ENCODE measurements at regions not wholly inside any gene's neighbourhood (a gene's known extent, or its start where the extent isn't known, plus 50 kb on each side); places are given as distances from the start of the nearest gene placed in this dataset.

GRCh38 chr9:115966660-115967059, 186.9 kb upstream of the PAPPA start:
- no peak for DNase-seq

DNA sequence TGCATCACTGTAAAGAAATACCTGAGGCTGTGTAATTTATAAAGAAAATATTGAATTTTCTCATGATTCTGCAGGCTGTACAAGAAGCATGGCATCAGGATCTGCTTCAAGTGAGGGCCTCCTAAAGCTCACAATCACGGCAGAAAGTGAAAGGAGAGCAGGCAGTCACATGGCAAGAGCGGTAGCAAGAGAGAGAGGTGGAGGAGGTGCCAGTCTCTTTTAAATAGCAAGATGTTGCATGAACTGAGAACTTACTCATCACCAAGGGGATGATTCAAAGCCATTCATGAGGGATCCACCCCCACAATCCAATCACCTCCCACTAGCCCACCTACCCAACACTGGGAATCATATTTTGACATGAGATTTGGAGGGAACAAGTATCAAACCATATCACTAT, 184.5 kb upstream of the PAPPA start:
- DNase-seq = no peak

GRCh38 chr9:115972362-115972761, 181.2 kb upstream of the PAPPA start:
- DNase-seq = no peak

DNA sequence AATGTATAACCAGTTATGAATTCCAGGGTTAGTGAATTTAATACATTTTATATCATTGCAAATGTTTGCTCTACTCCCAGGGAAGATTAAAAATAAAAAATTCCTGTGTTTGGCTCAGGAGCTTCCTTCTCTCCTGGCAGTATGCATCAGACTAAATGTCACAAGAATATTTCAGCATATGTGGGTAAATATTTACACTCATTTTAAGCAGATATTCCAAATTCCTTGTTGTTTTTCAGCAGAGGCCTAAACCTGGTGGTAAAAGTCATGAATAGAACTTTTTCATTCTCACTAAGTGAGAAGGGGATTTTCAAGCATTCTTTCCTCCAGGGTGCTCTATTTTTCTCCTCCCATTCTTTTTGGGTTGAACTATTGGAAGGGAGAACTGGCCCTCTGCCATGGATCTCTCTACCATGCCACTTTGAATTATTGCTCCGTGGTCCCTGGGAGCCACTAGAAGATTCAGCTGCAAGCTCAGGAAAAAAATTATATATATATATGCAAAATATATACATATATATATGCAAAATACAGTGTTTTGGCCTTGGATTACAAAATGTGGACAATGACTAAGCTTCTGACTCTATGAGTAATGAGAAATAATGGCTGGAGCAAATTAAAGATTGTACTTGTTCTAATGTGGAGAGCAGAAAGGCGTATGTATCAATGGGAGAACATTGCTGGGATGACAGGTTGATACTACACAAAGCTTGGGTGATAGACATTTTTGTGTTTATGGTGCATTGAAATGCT, 180.6 kb upstream of the PAPPA start:
- DNase-seq = no peak

- no peak for DNase-seq
These were observed 176.8 kb upstream of the PAPPA start for GRCh38 chr9:115976781-115977180.

DNA sequence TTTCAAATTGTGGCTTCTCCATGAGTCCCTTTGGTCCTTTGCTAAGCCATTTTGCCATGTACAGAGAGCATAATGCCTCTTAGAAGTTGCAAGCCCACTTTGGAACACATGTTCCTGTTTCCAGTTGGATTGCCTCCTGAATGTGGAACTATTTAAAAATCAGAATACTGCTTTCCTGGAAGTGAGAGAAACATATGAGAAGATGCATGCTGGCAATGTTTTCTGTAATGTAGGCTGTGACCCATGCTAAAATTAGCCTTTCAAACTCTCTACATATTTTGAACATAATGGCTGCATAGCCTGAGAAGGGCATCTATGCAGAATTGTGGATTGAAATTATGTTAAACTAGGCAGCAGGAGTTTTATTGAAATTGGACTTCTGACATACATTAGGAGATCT, 175.5 kb upstream of the PAPPA start:
- no peak for DNase-seq

GRCh38 chr9:115978659-115979096, 174.9 kb upstream of the PAPPA start:
- DNase-seq = no peak

DNA sequence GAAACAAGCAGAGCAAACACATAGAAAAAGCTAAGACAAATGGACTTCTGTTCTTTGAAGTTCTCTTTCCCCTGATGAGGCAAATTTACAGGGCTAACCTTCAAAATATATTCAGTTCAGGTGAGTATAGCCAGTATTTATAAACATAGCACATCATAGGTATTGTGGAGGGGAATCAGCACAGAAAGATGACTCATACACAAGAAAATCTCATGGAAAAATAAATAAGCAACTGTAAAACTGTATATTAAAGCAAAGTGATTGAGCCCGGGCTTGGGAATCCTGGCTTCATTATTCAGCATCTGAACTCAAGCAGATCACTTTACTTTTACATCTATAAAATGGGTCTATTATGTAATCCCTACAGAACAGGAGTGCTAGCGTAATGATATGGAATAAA, 173.5 kb upstream of the PAPPA start:
- DNase-seq = no peak

DNA sequence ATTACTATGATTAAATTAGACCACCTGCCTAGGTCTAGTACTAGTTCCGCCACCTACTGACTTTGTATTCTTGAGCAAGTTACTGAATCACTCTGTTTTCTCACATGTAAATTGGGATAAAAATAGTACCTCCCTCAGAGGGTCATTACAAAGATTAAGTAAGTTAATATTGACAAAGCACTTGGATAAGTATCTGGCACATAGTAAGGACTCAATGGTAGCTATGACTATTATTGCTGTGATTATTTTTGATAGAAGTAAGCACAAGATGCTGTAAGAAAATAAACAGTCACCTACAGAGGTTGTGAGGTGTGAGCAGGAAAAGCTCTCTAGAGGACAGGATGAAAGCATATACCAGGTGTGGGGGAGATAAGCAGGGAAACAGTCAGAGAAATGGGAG, 173.1 kb upstream of the PAPPA start:
- DNase-seq = no peak

DNA sequence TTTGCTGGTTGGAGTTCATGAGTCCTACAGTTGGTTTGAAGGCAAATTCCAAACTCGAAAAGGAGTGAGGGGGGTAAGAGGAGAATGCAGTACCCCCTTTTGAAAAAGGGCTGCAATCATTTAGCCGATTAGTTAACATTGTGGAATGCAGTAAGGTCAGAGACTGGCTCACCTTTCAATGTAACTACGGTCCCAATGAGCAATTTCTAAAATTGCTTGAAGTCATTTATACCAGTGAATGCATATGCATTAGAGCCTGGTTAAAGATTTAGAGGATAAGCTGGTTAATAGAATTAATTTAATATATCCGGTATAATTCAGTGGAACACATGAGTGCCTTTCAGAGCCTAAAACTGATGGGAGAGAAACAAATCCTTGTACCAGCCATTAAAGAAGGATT, 172.6 kb upstream of the PAPPA start:
- no peak for DNase-seq

DNA sequence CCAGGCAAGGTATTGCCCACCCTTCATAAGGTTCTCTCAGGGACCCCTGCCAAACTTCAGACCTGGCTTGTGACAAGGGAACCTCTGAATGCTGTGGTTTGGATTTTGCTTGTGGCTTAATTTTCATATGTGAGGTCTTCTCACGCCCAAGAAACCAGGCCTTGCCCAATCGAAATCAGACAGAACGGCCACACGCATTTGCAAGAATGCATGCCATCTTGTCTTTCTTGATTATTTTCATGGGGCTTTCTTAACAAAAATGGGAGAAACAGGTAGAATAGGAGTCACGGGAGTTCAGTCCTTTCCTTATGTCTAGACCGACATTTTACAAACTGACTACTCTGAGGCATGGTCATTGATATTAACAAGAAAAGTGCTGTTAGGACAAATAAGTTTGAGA, 170.2 kb upstream of the PAPPA start:
- DNase-seq = no peak

- DNase-seq = no peak
These were observed 167.9 kb upstream of the PAPPA start for GRCh38 chr9:115985657-115986056.

DNA sequence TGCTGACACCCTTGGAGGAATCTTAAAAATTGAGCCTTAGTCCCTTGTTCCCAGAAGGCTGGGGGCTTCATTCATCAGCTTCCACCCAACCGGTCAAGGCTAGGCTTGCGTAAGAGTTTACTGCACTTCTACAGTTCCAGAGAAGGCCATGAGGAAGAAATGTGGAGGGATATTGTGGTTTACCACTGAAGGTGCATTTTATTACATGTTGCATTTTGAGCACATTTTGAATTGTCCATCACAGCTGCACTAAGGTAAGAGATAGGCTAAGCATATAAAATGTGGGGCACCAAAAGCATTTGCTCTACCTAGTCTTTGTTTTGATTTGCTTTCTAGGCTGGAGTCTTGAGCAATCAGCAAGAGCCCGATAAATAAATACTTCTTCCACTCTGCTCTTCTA, 167.1 kb upstream of the PAPPA start:
- no peak for DNase-seq

DNA sequence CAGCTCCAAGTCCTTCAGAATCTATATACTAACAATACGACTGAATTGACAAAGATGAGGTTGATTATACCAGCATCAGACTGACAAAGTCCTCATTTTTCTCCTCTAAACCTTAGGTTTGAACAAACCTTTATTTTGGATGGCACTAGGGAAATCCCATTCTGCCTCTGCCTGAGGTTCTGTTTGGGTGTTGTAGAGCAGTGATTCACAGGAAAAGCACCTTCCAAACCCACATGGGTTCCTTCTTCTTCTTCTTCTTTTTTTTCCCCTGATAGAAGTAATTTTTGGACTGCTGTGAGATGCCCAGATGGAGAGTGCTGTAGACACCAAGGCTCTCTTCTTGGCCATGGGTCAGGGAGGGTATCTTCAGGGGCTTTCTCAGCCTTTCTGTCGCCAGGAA, 164.9 kb upstream of the PAPPA start:
- no peak for DNase-seq

GRCh38 chr9:115989831-115990230, 163.8 kb upstream of the PAPPA start:
- DNase-seq = no peak

DNA sequence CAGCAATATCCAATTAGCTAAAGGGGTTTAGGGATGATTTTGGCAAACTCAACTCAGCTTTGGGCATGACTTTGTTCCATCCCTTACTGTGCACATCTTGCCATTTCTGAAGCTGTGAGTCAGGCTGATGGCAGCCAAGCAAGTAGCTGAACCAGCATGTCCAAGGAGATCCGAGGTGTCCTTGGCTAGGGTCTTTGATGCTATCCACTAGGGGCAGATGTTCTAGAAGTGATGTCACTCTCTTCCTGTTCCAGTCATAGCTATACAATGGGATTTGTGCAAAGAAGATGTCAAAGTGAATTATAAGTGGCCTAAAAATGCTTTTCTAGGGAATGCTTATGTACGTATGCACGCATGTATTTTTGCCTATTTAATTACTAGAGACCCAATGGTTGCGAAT, 160.8 kb upstream of the PAPPA start:
- no peak for DNase-seq

GRCh38 chr9:115997923-115998322, 155.7 kb upstream of the PAPPA start:
- no peak for DNase-seq

- DNase-seq = no peak
These were observed 154.9 kb upstream of the PAPPA start for GRCh38 chr9:115998666-115999065.

DNA sequence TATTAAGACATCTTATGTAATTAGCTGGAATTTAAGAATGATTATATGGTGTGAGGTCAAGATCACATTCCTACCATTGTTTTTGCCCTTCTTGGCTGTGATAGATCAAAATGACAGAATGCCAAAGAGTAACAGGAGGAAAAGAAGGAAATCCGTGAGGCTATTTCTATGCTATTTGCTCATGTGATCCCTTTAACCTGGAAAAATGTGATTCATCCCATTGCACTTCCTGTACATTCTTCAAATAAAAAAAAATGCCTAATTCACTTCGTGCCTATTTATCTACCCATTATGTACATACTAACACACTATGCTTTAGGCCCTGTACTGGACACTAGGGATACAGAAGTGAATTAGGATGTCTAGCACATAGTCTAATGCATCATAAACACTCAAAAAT, 154.1 kb upstream of the PAPPA start:
- DNase-seq = no peak

DNA sequence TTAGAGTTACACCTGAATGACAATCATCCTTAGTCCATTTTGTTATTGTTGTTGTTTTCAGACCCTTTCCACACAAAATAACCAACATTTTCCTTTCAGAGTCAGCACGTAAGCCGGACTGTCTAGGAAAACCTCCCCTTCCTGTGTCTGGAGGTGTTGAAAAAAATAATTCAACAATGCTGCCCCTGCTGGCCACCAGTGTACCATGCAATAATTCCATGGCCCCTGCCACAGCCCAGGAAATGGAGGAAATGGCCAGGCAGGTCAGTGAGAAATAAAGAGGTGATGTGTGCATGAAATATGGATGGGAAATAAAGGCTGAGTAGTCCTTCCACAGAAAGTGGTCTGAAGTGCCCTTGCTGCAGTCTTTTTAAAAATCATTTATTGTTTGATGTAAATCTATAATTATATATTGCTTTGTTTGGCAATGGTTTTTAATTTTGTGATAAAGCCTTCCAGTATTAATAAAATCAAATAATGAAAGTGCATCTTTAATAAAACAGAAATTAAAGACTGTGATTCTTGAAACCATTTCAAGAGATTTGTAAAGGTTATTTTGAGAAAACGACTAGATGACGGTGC, 152.8 kb upstream of the PAPPA start:
- DNase-seq = no peak

DNA sequence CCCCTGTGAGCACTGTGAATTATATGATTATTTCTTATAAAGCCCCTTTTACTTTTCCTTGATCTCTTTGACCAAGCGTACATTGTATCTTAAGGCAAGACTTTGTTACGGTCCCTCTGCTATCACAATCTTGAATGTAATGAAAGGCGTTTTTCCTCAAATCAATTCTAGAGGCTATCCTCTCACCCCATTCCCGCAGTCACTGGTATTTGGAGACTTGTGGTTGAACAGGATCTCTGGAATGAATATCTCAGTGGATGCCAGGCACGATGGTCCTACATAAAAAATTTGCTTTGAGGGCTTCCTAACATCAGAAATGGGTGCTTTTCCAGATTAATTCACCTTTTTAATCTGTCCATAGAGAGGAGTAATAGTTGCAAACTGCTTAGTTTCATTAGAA, 151.4 kb upstream of the PAPPA start:
- no peak for DNase-seq

DNA sequence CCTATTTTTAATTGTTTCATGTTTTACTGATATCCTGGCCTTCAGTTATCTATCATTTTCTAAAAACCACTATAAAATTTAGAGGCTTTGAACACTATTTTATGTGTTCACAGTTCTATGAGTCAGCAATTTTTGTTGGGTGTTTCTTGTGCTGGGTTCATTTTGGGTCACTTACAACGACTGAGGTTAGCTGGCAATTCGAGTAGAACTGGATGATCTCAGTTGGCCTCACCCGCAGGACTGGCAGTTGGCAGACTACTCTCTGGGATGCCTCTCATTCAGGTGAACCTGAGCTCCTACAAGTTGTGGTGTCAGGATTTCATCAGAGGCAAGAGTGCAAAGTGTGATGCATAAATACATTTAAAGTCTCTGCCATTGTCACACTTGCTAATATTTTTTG, 151.0 kb upstream of the PAPPA start:
- no peak for DNase-seq

GRCh38 chr9:116003397-116003796, 150.2 kb upstream of the PAPPA start:
- no peak for DNase-seq

- no peak for DNase-seq
These were observed 148.4 kb upstream of the PAPPA start for GRCh38 chr9:116005205-116005604.

GRCh38 chr9:116007824-116008223, 145.8 kb upstream of the PAPPA start:
- DNase-seq = no peak

Data from activated naive CD4-positive, alpha-beta T cell treated with anti-CD3 and anti-CD28 coated beads, Interleukin-2, amount 50 U/mL, for 16 hours (primary cell).